GM12872 (cell line): ENCODE measurements at regions not wholly inside any gene's neighbourhood (a gene's known extent, or its start where the extent isn't known, plus 50 kb on each side); places are given as distances from the start of the nearest gene placed in this dataset.
A peak's percentile ranks its signal among the peaks of the same experiment; 100 is the strongest.

ENCODE experiments used
- CTCF ChIP-seq: IDR thresholded peaks from 3 replicates; pipeline ENCODE4 v1.5.1; 2011; ENCODE audit warnings: low read depth, mild to moderate bottlenecking, low read length, moderate library complexity; ENCODE audit not compliant: insufficient read depth

DNA sequence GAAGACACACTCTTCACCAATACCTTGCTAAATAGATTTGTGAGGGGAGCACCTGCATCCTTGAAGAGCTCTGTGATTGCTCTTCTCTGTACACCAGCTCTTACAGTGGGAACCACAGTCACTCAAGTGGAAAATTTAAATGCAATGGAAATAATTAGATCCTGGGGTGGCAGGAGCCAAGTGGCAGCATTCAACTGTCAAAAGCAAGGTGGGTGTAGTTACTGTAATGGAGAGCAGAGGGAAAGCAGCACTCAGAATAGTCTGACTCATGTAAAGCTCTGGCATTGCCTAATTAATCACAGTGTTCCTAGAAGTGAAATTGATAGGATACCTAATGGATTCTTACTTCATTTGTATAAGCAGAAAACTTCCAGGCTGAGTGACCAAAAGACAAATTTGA is 245.8 kb downstream of the KCNE4 start:
- no peak for TF ChIP-seq CTCF

DNA sequence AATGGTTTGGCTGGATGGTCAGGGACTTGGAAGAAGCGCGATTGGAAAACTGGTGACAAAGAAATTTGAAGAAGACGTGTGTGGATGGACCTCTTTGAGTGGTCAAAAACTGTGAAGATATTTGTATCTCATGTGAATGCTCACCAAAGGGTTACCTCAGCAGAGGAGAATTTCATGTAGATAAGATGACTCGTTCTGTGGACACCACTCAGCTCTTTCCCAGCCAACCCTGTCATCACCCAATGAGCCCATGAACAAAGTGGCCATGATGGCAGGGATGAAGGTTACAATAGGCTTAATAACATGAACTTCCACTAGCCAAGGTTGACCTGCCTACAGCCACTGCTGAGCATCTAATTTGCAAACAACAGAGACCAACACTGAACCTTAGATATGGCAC is 248.3 kb downstream of the KCNE4 start:
- no peak for TF ChIP-seq CTCF

DNA sequence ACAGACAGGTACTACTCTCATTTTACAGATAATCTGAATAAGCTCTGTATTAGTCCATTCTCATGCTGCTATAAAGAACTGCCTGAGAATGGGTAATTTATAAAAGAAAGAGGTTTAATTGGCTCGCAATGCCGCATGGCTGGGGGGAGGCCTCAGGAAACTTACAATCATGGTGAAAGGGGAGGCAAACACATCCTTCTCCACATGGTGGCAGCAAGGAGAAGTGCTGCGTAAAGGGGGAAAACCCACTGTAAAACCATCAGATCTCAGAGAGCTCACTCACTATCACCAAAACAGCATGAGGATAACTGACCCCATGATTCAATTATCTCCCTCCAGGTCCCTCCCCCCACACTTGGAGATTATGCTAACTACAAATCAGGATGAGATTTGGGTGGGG is 254.4 kb downstream of the KCNE4 start:
- TF ChIP-seq CTCF, result peak; percentile 68

DNA sequence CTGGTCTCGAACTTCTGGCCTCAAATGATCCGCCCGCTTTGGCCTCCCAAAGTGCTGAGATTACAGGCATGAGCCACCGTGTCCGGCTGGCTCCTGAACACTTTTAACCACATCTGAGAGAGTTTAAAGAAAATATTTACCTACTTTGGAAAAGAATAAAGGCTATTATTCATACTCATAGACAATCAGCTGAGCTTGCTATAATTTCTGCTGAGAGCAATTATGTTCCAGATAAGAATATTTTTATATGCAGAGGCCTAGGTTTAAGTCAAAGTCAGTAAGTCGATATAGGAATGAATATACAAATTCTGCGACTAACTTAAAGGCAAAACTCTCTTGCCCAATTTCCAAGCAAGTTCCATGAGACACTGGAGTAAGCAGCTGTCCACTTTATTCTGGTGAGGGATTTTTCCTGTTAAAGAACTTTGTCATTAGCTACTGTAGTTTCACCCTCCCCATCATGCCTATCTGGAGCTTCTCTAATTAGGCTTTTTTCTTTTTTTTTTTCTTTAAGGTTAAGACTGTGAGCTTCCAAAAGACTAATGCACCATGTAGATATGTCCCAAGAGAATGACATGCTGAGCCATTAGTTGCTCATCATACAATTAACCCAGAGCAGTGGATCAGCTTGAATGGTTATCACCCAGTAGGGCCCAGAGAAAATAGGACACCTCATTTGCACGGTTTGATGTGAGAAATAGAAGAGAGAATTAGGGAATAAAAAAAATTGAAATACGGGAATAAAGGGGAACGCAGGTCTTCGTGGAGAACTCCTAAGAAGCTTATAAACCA is 260.1 kb downstream of the KCNE4 start:
- no peak for TF ChIP-seq CTCF

- no peak for TF ChIP-seq CTCF
Measured at GRCh38 chr2:223313101-223313500, 261.1 kb downstream of the KCNE4 start.

DNA sequence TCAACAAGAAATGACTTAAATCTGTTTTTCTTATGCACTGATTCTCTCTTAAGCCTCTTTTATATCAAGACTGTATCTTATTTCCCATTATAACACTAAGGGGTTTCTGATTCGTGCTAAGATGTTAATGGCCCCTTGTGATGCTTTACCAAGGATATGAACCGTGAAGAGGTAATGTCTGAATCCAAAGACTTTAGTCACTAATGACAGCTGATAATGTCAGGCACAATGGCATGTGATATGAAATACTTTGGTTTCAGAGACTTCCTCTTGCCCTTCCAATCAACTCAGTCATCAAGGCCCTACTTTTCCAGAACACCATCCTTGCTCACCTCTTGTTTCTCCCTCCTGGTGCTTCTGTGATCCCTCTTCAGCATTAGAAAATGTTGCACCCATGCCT is 262.8 kb downstream of the KCNE4 start:
- no peak for TF ChIP-seq CTCF

GRCh38 chr2:223315813-223316212 is 263.8 kb downstream of the KCNE4 start:
- no peak for TF ChIP-seq CTCF
